HCT116 (cell line): ENCODE measurements at regions not wholly inside any gene's neighbourhood (a gene's known extent, or its start where the extent isn't known, plus 50 kb on each side); places are given as distances from the start of the nearest gene placed in this dataset.

Experiments
- ATAC-seq: fragments of 200-7000 bp; cut with Tn5 transposase; 2 replicates; pipeline ENCODE4 v1.9.1; 2020; ENCODE audit warnings: mild to moderate bottlenecking, moderate library complexity
- BruUV-seq: library from RNA; stranded (reverse); fragments of 400-500 nt; replicated peaks from 2 replicates; lab custom pipeline; 2021; lab: Mats Ljungman, UMichigan
- CTCF ChIA-PET: fragments of 300-600 bp; sonication (Branson Sonifier 250); formaldehyde crosslinking; loops from one replicate; lab custom pipeline; 2021; ENCODE audit warnings: antibody characterized with exemption; lab: Charles Lee
- POLR2A ChIA-PET: fragments of 300-600, 350-600 bp; sonication (Branson Sonifier 250); formaldehyde crosslinking; loops from one replicate; lab custom pipeline; 2021; ENCODE audit warnings: antibody characterized with exemption; lab: Charles Lee
- RAD21 ChIA-PET, 2 experiments: fragments of 300-600 bp; sonication (Branson Sonifier 250); formaldehyde crosslinking; loops; one replicate each; lab custom pipeline; 2023; ENCODE audit warnings: low total read pairs in 2 of 2; ENCODE audit not compliant: uncharacterized antibody in 2 of 2, unreplicated experiment in 2 of 2, low non-redundant PET in 1 of 2; lab: Charles Lee
- DNase-seq: peaks from one replicate; pipeline ENCODE4 v3.0.0-alpha.2; 2010; ENCODE audit warnings: low read depth, low spot score
- H2AFZ ChIP-seq: fragments of 200-600 bp; shearing (Covaris generic), sonication (generic); 2 replicates; pipeline ENCODE4 v1.6.1; 2017; ENCODE audit warnings: low read depth, mixed run types, mixed read lengths, antibody characterized with exemption, low read length; ENCODE audit not compliant: poor library complexity, severe bottlenecking
- H3K27ac ChIP-seq: 2 replicates; pipeline ENCODE4 v1.5.1; 2012; ENCODE audit warnings: low read depth, low read length
- H3K27me3 ChIP-seq: fragments of 200-600 bp; sonication (generic); 2 replicates; pipeline ENCODE4 v1.6.1; 2016; ENCODE audit warnings: mixed run types, low read length, mixed read lengths; ENCODE audit not compliant: insufficient read depth
- H3K36me3 ChIP-seq, 2 experiments: fragments of 200-500 bp in 1 of 2; fragments of 200-600 bp in 1 of 2; sonication (Bioruptor generic) in 1 of 2; sonication (generic) in 1 of 2; 2 replicates each; pipeline versions ENCODE4 v1.5.1 to v1.6.1; 2014 to 2016; ENCODE audit warnings: low read length in 2 of 2, inconsistent platforms in 1 of 2, mixed read lengths in 1 of 2, mixed run types in 1 of 2; ENCODE audit not compliant: insufficient read depth in 2 of 2, control insufficient read depth in 1 of 2
- H3K4me1 ChIP-seq, 2 experiments: fragments of 200-600 bp in 1 of 2; sonication (generic) in 1 of 2; 2 replicates each; pipeline versions ENCODE4 v1.5.1 to v1.6.1; 2012 to 2017; ENCODE audit warnings: low read length in 2 of 2, inconsistent platforms in 1 of 2, mild to moderate bottlenecking in 1 of 2, mixed read lengths in 1 of 2, mixed run types in 1 of 2, moderate library complexity in 1 of 2; ENCODE audit not compliant: insufficient read depth in 2 of 2, control insufficient read depth in 1 of 2
- H3K4me2 ChIP-seq: fragments of 200-600 bp; sonication (generic); 2 replicates; pipeline ENCODE4 v1.6.1; 2017; ENCODE audit warnings: mixed run types, low read length, mixed read lengths
- H3K4me3 ChIP-seq, 2 experiments: fragments of 200-600 bp in 1 of 2; sonication (generic) in 1 of 2; replicated peaks in 1 of 2; 2 replicates each; pipeline ENCODE4 v1.5.1; 2011 to 2016; ENCODE audit warnings: low read length in 2 of 2, control low read depth in 1 of 2, low read depth in 1 of 2, mild to moderate bottlenecking in 1 of 2, mixed read lengths in 1 of 2, mixed run types in 1 of 2
- H3K79me2 ChIP-seq: fragments of 200-600 bp; sonication (generic); 2 replicates; pipeline ENCODE4 v1.6.1; 2017; ENCODE audit warnings: mild to moderate bottlenecking, mixed run types, low read length, moderate library complexity, mixed read lengths; ENCODE audit not compliant: insufficient read depth
- H3K9ac ChIP-seq: fragments of 200-600 bp; sonication (generic); 2 replicates; pipeline ENCODE4 v1.6.1; 2016; ENCODE audit warnings: low read length, mixed read lengths
- H3K9me2 ChIP-seq: fragments of 200-600 bp; sonication (generic), shearing (Covaris generic); 2 replicates; pipeline ENCODE4 v1.6.1; 2017; ENCODE audit warnings: mixed run types, mild to moderate bottlenecking, moderate library complexity; ENCODE audit not compliant: insufficient read depth
- H3K9me3 ChIP-seq, 2 experiments: fragments of 200-500 bp in 1 of 2; fragments of 200-600 bp in 1 of 2; sonication (Bioruptor generic) in 1 of 2; sonication (generic) in 1 of 2; 2 replicates each; pipeline ENCODE4 v1.6.1; 2014 to 2017; ENCODE audit warnings: low read length in 2 of 2, mixed read lengths in 2 of 2, inconsistent platforms in 1 of 2, low read depth in 1 of 2, mild to moderate bottlenecking in 1 of 2, mixed run types in 1 of 2, moderate library complexity in 1 of 2; ENCODE audit not compliant: control insufficient read depth in 1 of 2, insufficient read depth in 1 of 2
- H4K20me1 ChIP-seq: fragments of 200-600 bp; sonication (generic), shearing (Covaris generic); 2 replicates; pipeline ENCODE4 v1.6.1; 2017; ENCODE audit warnings: mixed run types, mild to moderate bottlenecking, moderate library complexity; ENCODE audit not compliant: insufficient read depth
- CBX3 ChIP-seq: IDR thresholded peaks from 2 replicates; pipeline ENCODE4 v1.6.1; 2012; ENCODE audit warnings: low read depth
- CEBPB ChIP-seq: IDR thresholded peaks from 2 replicates; pipeline ENCODE4 v1.6.1; 2012; ENCODE audit warnings: low read depth
- EGR1 ChIP-seq: IDR thresholded peaks from 2 replicates; pipeline ENCODE4 v1.6.1; 2012; ENCODE audit warnings: low read depth
- ELF1 ChIP-seq: IDR thresholded peaks from 2 replicates; pipeline ENCODE4 v1.6.1; 2012; ENCODE audit warnings: low read depth, borderline replicate concordance
- EZH2 ChIP-seq: fragments of 200-600 bp; sonication (generic); IDR thresholded peaks from 2 replicates; pipeline ENCODE4 v1.6.1; 2017; ENCODE audit warnings: antibody characterized with exemption, mixed run types
- FOSL1 ChIP-seq: IDR thresholded peaks from 2 replicates; pipeline ENCODE4 v1.6.1; 2012; ENCODE audit warnings: low read depth
- POLR2A ChIP-seq: IDR thresholded peaks from 2 replicates; pipeline ENCODE4 v1.7.0; 2011; ENCODE audit warnings: borderline replicate concordance; ENCODE audit not compliant: insufficient read depth, insufficient read length; ENCODE audit errors: extremely low read depth
- RAD21 ChIP-seq: IDR thresholded peaks from 2 replicates; pipeline ENCODE4 v1.6.1; 2012; ENCODE audit warnings: low read depth, mild to moderate bottlenecking
- SIN3A ChIP-seq: IDR thresholded peaks from 2 replicates; pipeline ENCODE4 v1.6.1; 2012; ENCODE audit warnings: low read depth
- SP1 ChIP-seq: IDR thresholded peaks from 2 replicates; pipeline ENCODE4 v1.6.1; 2012; ENCODE audit warnings: low read depth
- TCF7L2 ChIP-seq: IDR thresholded peaks from 2 replicates; pipeline ENCODE4 v1.7.0; 2011; ENCODE audit warnings: borderline replicate concordance, inconsistent platforms; ENCODE audit not compliant: insufficient read depth, insufficient read length; ENCODE audit errors: extremely low read depth
- YY1 ChIP-seq: IDR thresholded peaks from 2 replicates; pipeline ENCODE4 v1.6.1; 2011; ENCODE audit warnings: low read length, low read depth, moderate library complexity, mild to moderate bottlenecking; ENCODE audit not compliant: insufficient replicate concordance; ENCODE audit errors: extremely low read depth
- ZFX ChIP-seq: fragments of 450-650 bp; IDR thresholded peaks from 2 replicates; pipeline ENCODE4 v1.6.1; 2017
- ZNF274 ChIP-seq: fragments of 200-500 bp; sonication (Bioruptor generic); IDR thresholded peaks from 2 replicates; pipeline ENCODE4 v1.6.1; 2014; ENCODE audit warnings: mild to moderate bottlenecking, low read depth, low read length, inconsistent platforms
- intact Hi-C: fragments of 100-400 bp; cut with micrococcal nuclease; formaldehyde crosslinking; loops from 2 replicates; pipeline ENCODE4 v1.10.0; 2022
- TF ChIP-seq, protein P1 (sequence below), 3 experiments: fragments of 200-600 bp in 1 of 3; sonication (generic) in 1 of 3; IDR thresholded peaks in 2 of 3; conservative IDR thresholded peaks in 1 of 3; 2 replicates each; pipeline ENCODE4 v1.5.1; 2012 to 2017; ENCODE audit warnings: low read depth in 2 of 3, low read length in 2 of 3, antibody characterized with exemption in 1 of 3, borderline replicate concordance in 1 of 3, control low read depth in 1 of 3, mild to moderate bottlenecking in 1 of 3, mixed read lengths in 1 of 3, mixed run types in 1 of 3, moderate library complexity in 1 of 3; ENCODE audit not compliant: insufficient read depth in 1 of 3
- TF ChIP-seq, protein P2 (sequence below): IDR thresholded peaks from 2 replicates; pipeline ENCODE4 v1.6.1; 2012
- TF ChIP-seq, protein P3 (sequence below): IDR thresholded peaks from 2 replicates; pipeline ENCODE4 v1.6.1; 2012
- TF ChIP-seq, protein P4 (sequence below): IDR thresholded peaks from 2 replicates; pipeline ENCODE4 v1.6.1; 2012; ENCODE audit warnings: low read depth
- TF ChIP-seq, protein P5 (sequence below): IDR thresholded peaks from 2 replicates; pipeline ENCODE4 v1.6.1; 2011; ENCODE audit warnings: mild to moderate bottlenecking, low read length, moderate library complexity; ENCODE audit not compliant: insufficient replicate concordance; ENCODE audit errors: extremely low read depth

DNA sequence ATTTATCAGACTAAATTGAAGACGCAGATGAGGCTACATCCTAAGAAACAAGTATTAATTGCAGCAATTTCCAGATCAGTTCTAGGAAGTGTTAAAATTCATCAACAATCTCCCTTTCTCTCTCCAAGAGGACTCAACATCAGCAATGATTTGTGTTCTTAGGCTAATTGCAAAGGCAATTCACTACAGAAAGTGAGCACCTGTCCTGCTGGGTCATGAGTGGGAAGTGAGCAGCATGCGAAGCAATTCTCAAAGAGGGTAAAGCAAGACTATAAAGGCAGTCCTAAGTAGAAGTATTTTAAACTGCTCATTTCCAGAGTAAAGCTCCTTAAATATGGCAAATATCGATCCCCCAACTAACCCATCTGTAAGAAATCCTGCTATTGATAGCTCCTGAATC is 1191.0 kb upstream of the ALCAM start:
- RAD21 ChIA-PET, result no interaction called here

More for the DNA sequence above, 1191.0 kb upstream of the ALCAM start:
- Histone ChIP-seq H3K4me2 (no peak overlapping the region), H2AFZ (no peak overlapping the region), H3K9me3 (no peaks in the 10 kb centered on the region), H3K27me3 (no peaks in the 10 kb centered on the region), H3K36me3 (no peaks in the 10 kb centered on the region), H3K4me1 (no peaks in the 10 kb centered on the region), H3K9me2 (no peaks in the 10 kb centered on the region; the same call in 1 of the 2 replicates), H3K4me3 (no peak overlapping the region), H3K79me2 (no peaks in the 10 kb centered on the region), H3K27ac (no peak overlapping the region), H3K9ac (no peak overlapping the region), H4K20me1 (no peaks in the 10 kb centered on the region)
- POLR2A ChIA-PET, result no interaction called here
- CTCF ChIA-PET, result no interaction called here
- intact Hi-C loops, result no loop called here
- no peak for ATAC-seq
- BruUV-seq, result no TSS peak
- TF ChIP-seq, protein P1, sequence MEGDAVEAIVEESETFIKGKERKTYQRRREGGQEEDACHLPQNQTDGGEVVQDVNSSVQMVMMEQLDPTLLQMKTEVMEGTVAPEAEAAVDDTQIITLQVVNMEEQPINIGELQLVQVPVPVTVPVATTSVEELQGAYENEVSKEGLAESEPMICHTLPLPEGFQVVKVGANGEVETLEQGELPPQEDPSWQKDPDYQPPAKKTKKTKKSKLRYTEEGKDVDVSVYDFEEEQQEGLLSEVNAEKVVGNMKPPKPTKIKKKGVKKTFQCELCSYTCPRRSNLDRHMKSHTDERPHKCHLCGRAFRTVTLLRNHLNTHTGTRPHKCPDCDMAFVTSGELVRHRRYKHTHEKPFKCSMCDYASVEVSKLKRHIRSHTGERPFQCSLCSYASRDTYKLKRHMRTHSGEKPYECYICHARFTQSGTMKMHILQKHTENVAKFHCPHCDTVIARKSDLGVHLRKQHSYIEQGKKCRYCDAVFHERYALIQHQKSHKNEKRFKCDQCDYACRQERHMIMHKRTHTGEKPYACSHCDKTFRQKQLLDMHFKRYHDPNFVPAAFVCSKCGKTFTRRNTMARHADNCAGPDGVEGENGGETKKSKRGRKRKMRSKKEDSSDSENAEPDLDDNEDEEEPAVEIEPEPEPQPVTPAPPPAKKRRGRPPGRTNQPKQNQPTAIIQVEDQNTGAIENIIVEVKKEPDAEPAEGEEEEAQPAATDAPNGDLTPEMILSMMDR (IDR thresholded peaks at IDR 0.05 in 2 of 3, conservative IDR thresholded peaks at IDR 0.05 in 1 of 3; ENCODE audit: borderline replicate concordance in 1 of 3, insufficient read depth in 1 of 3, low read depth in 2 of 3, low read length in 2 of 3), result no peak
- TF ChIP-seq, protein P2, sequence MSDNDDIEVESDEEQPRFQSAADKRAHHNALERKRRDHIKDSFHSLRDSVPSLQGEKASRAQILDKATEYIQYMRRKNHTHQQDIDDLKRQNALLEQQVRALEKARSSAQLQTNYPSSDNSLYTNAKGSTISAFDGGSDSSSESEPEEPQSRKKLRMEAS, result no peak
- TF ChIP-seq TCF7L2, result no peak
- TF ChIP-seq, protein P3, sequence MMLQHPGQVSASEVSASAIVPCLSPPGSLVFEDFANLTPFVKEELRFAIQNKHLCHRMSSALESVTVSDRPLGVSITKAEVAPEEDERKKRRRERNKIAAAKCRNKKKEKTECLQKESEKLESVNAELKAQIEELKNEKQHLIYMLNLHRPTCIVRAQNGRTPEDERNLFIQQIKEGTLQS, result no peak
- TF ChIP-seq SIN3A, result no peak
- TF ChIP-seq ELF1, result no peak
- TF ChIP-seq POLR2A, result no peak
- no peak for TF ChIP-seq RAD21
- TF ChIP-seq CEBPB, result no peak
- TF ChIP-seq ZFX, result no peak
- no peak for TF ChIP-seq FOSL1
- TF ChIP-seq EZH2, result no peak
- no peak for TF ChIP-seq SP1
- TF ChIP-seq CBX3, result no peak
- no peak for TF ChIP-seq YY1
- TF ChIP-seq, protein P4, sequence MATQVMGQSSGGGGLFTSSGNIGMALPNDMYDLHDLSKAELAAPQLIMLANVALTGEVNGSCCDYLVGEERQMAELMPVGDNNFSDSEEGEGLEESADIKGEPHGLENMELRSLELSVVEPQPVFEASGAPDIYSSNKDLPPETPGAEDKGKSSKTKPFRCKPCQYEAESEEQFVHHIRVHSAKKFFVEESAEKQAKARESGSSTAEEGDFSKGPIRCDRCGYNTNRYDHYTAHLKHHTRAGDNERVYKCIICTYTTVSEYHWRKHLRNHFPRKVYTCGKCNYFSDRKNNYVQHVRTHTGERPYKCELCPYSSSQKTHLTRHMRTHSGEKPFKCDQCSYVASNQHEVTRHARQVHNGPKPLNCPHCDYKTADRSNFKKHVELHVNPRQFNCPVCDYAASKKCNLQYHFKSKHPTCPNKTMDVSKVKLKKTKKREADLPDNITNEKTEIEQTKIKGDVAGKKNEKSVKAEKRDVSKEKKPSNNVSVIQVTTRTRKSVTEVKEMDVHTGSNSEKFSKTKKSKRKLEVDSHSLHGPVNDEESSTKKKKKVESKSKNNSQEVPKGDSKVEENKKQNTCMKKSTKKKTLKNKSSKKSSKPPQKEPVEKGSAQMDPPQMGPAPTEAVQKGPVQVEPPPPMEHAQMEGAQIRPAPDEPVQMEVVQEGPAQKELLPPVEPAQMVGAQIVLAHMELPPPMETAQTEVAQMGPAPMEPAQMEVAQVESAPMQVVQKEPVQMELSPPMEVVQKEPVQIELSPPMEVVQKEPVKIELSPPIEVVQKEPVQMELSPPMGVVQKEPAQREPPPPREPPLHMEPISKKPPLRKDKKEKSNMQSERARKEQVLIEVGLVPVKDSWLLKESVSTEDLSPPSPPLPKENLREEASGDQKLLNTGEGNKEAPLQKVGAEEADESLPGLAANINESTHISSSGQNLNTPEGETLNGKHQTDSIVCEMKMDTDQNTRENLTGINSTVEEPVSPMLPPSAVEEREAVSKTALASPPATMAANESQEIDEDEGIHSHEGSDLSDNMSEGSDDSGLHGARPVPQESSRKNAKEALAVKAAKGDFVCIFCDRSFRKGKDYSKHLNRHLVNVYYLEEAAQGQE, result no peak
- no peak for TF ChIP-seq ZNF274
- TF ChIP-seq EGR1, result no peak
- TF ChIP-seq, protein P5, sequence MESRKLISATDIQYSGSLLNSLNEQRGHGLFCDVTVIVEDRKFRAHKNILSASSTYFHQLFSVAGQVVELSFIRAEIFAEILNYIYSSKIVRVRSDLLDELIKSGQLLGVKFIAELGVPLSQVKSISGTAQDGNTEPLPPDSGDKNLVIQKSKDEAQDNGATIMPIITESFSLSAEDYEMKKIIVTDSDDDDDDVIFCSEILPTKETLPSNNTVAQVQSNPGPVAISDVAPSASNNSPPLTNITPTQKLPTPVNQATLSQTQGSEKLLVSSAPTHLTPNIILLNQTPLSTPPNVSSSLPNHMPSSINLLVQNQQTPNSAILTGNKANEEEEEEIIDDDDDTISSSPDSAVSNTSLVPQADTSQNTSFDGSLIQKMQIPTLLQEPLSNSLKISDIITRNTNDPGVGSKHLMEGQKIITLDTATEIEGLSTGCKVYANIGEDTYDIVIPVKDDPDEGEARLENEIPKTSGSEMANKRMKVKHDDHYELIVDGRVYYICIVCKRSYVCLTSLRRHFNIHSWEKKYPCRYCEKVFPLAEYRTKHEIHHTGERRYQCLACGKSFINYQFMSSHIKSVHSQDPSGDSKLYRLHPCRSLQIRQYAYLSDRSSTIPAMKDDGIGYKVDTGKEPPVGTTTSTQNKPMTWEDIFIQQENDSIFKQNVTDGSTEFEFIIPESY, result no peak
- DNase-seq, result no peak
